RCC 7860 (cell line): ENCODE measurements at regions not wholly inside any gene's neighbourhood (a gene's known extent, or its start where the extent isn't known, plus 50 kb on each side); places are given as distances from the start of the nearest gene placed in this dataset.

Experiments used
- DNase-seq: peaks from one replicate; pipeline ENCODE4 v3.0.0-alpha.2; 2015; ENCODE audit warnings: low spot score
- FAIRE-seq: peaks from 2 replicates; lab custom pipeline; 2012; peaks lifted over from hg19 to GRCh38; lab: Jason Lieb, UNC

GRCh38 chr14:28704153-28704552 is 62.4 kb upstream of the FOXG1 start:
- FAIRE-seq (no peak), DNase-seq (no peak)

DNA sequence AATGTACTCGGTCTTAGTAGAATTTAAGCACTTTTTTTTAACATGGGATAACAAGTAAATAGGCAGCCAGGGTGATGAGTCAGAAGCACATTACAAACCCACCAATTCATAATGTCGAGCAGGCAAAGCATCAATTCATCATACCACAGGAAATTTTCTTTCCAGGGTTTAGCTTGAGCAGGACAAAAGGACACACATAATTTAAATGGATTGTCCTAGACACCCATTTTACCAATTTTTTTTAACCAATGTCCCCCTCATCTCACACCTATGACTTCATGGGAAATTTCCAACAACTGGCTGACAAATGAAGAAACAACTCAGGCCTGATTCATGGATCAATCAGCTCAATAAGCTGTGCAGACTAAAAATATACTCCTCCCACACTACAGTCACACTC is 58.8 kb upstream of the FOXG1 start:
- DNase-seq: no peak
- FAIRE-seq: no peak

DNA sequence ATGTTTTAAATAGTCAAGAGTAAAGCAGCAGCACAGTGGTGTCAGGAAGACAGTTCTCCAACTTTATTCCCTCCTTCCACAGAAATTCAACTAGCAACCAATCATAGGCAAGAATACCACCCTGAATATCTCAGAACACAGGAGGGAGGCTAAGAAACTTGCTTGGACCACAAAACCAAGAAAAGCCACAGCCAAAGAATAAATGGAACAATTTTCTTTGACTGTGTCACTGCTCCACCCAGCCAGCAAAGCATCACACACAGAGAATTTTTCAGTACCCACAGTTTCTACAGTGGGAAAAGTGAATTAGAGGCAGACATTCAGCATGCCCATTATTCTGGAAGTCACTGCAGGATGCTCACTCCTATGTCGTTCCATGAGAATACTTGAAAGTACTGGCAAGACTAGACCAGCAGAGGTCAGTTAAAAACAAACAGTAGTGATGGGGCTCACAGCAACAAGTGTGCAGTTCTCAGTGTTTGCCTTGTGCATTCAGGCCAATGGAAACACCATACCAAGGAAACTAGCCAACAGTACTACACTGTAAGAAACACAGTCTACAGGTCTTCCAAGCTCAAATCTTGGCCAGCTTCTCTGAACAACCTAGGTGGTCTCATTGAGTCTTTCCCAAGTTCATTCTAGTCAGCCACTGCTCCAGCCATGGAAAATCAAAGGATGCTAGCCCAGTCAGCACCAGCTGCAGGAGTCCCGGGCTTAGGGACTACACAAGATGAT is 56.8 kb upstream of the FOXG1 start:
- FAIRE-seq (no peak), DNase-seq (no peak)
